Body of pancreas (tissue), 4 donors: ENCODE measurements at regions not wholly inside any gene's neighbourhood (a gene's known extent, or its start where the extent isn't known, plus 50 kb on each side); places are given as distances from the start of the nearest gene placed in this dataset.

Source experiments
- ATAC-seq: fragments of 150-250 bp; one replicate; pipeline ENCODE4 v1.9.1; 2016
- DNase-seq, 4 donors: peaks; one replicate each; pipeline ENCODE4 v3.0.0-alpha.2; 2019
- H3K27ac ChIP-seq, 4 donors: fragments of 200-600 bp; sonication (generic); 1 replicate in 3 of 4; 2 replicates in 1 of 4; pipeline versions ENCODE4 v1.5.1 to v1.6.1; 2016 to 2019; ENCODE audit warnings: mild to moderate bottlenecking in 1 of 4, mixed read lengths in 1 of 4, moderate library complexity in 1 of 4
- H3K27me3 ChIP-seq, 2 donors: fragments of 200-600 bp; sonication (generic); one replicate each; pipeline ENCODE4 v1.6.0; 2016; ENCODE audit warnings: mild to moderate bottlenecking in 1 of 2
- H3K36me3 ChIP-seq, 2 donors: fragments of 200-600 bp; sonication (generic); replicated peaks in 1 of 2; 2 replicates each; pipeline ENCODE4 v1.5.1; 2016; ENCODE audit warnings: low read depth in 2 of 2; ENCODE audit not compliant: insufficient read depth in 1 of 2
- H3K4me1 ChIP-seq: fragments of 200-600 bp; sonication (generic); one replicate; pipeline ENCODE4 v1.6.0; 2016
- H3K4me3 ChIP-seq, 2 donors: fragments of 200-600 bp; sonication (generic); 1 replicate in 1 of 2; 2 replicates in 1 of 2; pipeline ENCODE4 v1.5.1; 2016 to 2019
- H3K9me3 ChIP-seq, 3 donors: fragments of 200-600 bp; sonication (generic); 1 replicate in 2 of 3; 2 replicates in 1 of 3; pipeline ENCODE4 v1.5.1; 2016
- POLR2A ChIP-seq, 3 donors: fragments of 450-650 bp; IDR thresholded peaks; one replicate each; pipeline ENCODE4 v1.6.1; 2016; ENCODE audit warnings: antibody characterized with exemption in 3 of 3, mild to moderate bottlenecking in 2 of 3
- WGBS, 2 donors: methylation state at CpG; one replicate each; pipeline ENCODE4 v1.1.5; 2017; 5-methylcytosine and 5-hydroxymethylcytosine counted together
- intact Hi-C: fragments of 100-400 bp; cut with DNase I; formaldehyde crosslinking; loops from one replicate; pipeline ENCODE4 v1.15.1; 2023
- TF ChIP-seq, protein P1 (sequence below), 7 experiments: fragments of 450-650 bp in 4 of 7; fragments of 200-600 bp in 3 of 7; sonication (generic) in 3 of 7; IDR thresholded peaks; one replicate each; pipeline ENCODE4 v1.5.1; 2016 to 2019; ENCODE audit warnings: antibody characterized with exemption in 7 of 7

GRCh38 chr12:67456431-67456901, 187.3 kb downstream of the CAND1 start:
- Histone ChIP-seq H3K9me3 (no peaks in the 10 kb centered on the region), H3K4me3 (no peak overlapping the region), H3K27me3 (no peaks in the 10 kb centered on the region), H3K36me3 (no peaks in the 10 kb centered on the region), H3K27ac (no peak overlapping the region), H3K4me1 (peaks cover 10% of the 10 kb centered on the region)
- WGBS, 2 donors, result 5 to 6% methylated on average over 3 of the region's 3 CpGs
- no peak for TF ChIP-seq POLR2A (IDR thresholded peaks at IDR 0.05)
- TF ChIP-seq, protein P1, sequence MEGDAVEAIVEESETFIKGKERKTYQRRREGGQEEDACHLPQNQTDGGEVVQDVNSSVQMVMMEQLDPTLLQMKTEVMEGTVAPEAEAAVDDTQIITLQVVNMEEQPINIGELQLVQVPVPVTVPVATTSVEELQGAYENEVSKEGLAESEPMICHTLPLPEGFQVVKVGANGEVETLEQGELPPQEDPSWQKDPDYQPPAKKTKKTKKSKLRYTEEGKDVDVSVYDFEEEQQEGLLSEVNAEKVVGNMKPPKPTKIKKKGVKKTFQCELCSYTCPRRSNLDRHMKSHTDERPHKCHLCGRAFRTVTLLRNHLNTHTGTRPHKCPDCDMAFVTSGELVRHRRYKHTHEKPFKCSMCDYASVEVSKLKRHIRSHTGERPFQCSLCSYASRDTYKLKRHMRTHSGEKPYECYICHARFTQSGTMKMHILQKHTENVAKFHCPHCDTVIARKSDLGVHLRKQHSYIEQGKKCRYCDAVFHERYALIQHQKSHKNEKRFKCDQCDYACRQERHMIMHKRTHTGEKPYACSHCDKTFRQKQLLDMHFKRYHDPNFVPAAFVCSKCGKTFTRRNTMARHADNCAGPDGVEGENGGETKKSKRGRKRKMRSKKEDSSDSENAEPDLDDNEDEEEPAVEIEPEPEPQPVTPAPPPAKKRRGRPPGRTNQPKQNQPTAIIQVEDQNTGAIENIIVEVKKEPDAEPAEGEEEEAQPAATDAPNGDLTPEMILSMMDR (IDR thresholded peaks at IDR 0.05), result no peak
- ATAC-seq, result peak; percentile 78
- intact Hi-C loops, result no loop called here
- peak; percentile 59 to 73 (median 71) for DNase-seq

- Histone ChIP-seq H3K4me1 (peaks cover 10% of the 10 kb centered on the region), H3K27me3 (no peaks in the 10 kb centered on the region), H3K9me3 (no peaks in the 10 kb centered on the region), H3K36me3 (no peaks in the 10 kb centered on the region), H3K27ac (no peak overlapping the region), H3K4me3 (no peak overlapping the region)
- intact Hi-C loops, result no loop called here
- no peak for ATAC-seq
- DNase-seq, result no peak
- TF ChIP-seq, protein P1 (IDR thresholded peaks at IDR 0.05), result no peak
- no peak for TF ChIP-seq POLR2A (IDR thresholded peaks at IDR 0.05)
- WGBS, 2 donors, result 0 to 79% methylated on average over 2 of the region's 2 CpGs
These were observed 188.0 kb downstream of the CAND1 start for GRCh38 chr12:67457136-67457535.

DNA sequence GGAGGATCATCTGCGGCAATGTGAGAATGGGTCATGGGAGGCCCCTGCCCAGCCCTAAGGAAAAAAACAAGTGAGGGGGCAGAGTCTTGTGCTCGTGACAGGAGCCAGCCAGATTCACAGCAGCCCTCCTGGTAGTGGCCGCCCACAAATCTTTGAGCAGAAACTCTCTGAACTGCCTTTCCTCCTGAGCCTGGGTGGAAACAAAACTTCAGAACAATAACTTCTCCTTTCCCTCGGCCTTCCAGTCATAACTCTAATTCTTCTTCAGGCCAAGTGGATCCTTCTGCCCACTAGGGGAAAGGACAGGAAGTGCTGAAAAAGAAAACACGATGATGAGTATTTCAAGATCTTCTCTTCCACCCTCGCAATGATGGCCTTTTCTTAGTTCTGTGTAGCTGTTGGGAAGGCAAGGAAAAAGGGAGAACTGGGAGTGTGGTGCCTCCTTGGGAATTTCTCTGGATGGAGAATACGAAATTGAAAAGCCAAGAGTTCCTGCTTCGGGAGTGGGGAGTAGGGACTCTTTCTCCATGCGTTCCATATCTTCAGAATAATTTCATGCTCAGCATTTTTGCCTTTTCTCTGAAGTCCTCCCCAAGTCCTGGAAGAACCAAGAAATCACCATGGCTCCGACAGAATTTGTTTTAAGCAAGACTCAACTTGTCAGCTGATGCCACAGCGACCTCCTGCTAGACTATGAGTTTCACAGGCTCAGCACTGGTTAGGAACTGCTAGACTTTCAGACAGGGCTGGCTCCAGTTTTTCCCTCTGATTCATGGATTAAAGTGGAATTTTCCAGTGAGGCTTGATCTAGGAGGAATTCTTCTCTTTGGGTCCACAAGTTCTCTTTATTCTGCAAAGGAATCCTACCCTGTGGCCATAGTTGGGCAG, 188.9 kb downstream of the CAND1 start:
- Histone ChIP-seq H3K27ac (no peak overlapping the region), H3K36me3 (no peaks in the 10 kb centered on the region), H3K4me3 (no peak overlapping the region), H3K9me3 (no peaks in the 10 kb centered on the region), H3K4me1 (peaks cover 10% of the 10 kb centered on the region), H3K27me3 (no peaks in the 10 kb centered on the region)
- DNase-seq, result peak in 1 of 4 donors; percentile 16
- 84 to 86% methylated on average over 11 of the region's 11 CpGs for WGBS, 2 donors
- no peak for ATAC-seq
- TF ChIP-seq, protein P1 (IDR thresholded peaks at IDR 0.05), result peak in 2 of 7 experiments; percentile 13 to 19
- no peak for TF ChIP-seq POLR2A (IDR thresholded peaks at IDR 0.05)
- intact Hi-C loops, result no loop called here

DNA sequence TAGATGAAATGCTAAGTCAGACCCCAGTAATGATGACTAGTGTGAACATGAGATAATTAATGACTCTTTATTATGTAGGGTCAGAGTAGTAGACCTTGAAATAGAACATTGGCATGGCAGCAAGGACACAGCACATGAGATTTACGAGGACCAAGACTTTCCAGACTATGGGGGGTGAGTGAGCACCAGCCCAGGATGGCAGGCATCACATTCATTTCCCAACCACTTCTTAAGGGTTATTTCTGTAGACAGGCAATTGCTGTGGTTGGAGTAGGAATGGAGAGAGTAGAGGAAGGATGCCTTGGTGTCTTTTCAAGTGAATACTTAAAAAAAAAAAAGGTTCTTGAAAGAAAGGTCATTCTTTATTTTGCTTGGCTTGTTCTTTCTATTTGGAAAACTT, 189.4 kb upstream of the DYRK2 start:
- Histone ChIP-seq H3K9me3 (no peaks in the 10 kb centered on the region), H3K27me3 (no peaks in the 10 kb centered on the region), H3K36me3 (no peaks in the 10 kb centered on the region), H3K4me1 (peaks cover 10% of the 10 kb centered on the region), H3K4me3 (no peak overlapping the region), H3K27ac (no peak overlapping the region)
- ATAC-seq, result no peak
- TF ChIP-seq, protein P1 (IDR thresholded peaks at IDR 0.05), result no peak
- TF ChIP-seq POLR2A (IDR thresholded peaks at IDR 0.05), result no peak
- no peak for DNase-seq
- intact Hi-C loops, result no loop called here
- WGBS, 2 donors, result 33 to 54% methylated on average over 1 of the region's 1 CpG
